Tibial nerve (tissue), 3 donors: ENCODE measurements at regions not wholly inside any gene's neighbourhood (a gene's known extent, or its start where the extent isn't known, plus 50 kb on each side); places are given as distances from the start of the nearest gene placed in this dataset.
"Not testable (repeated sequence)": the region's sequence is repeated elsewhere in the genome, so short reads cannot be mapped to it uniquely, and the experiment has no call there.

ENCODE experiments used
- CTCF ChIP-seq, 5 experiments: fragments of 200-600 bp in 3 of 5; fragments of 450-650 bp in 2 of 5; sonication (generic) in 3 of 5; IDR thresholded peaks; one replicate each; pipeline ENCODE4 v1.5.1; 2016 to 2019; ENCODE audit warnings: antibody characterized with exemption in 5 of 5, mild to moderate bottlenecking in 3 of 5, moderate library complexity in 2 of 5
- POLR2A ChIP-seq, 2 donors: fragments of 450-650 bp; IDR thresholded peaks; one replicate each; pipeline ENCODE4 v1.6.1; 2017; ENCODE audit warnings: antibody characterized with exemption in 2 of 2, mild to moderate bottlenecking in 2 of 2, moderate library complexity in 2 of 2

GRCh38 chrX:139320661-139321354 is 209.7 kb upstream of the F9 start:
- not testable (repeated sequence) for TF ChIP-seq CTCF, POLR2A (IDR thresholded peaks at IDR 0.05)
